ENCODE measurements at regions not wholly inside any gene's neighbourhood (a gene's known extent, or its start where the extent isn't known, plus 50 kb on each side); places are given as distances from the start of the nearest gene placed in this dataset.
"Not testable (repeated sequence)": the region's sequence is repeated elsewhere in the genome, so short reads cannot be mapped to it uniquely, and the experiment has no call there.

GRCh38 chr15:31710806-31711205 is 319.5 kb upstream of the CHRNA7 start:
- TF ChIP-seq, protein P1, sequence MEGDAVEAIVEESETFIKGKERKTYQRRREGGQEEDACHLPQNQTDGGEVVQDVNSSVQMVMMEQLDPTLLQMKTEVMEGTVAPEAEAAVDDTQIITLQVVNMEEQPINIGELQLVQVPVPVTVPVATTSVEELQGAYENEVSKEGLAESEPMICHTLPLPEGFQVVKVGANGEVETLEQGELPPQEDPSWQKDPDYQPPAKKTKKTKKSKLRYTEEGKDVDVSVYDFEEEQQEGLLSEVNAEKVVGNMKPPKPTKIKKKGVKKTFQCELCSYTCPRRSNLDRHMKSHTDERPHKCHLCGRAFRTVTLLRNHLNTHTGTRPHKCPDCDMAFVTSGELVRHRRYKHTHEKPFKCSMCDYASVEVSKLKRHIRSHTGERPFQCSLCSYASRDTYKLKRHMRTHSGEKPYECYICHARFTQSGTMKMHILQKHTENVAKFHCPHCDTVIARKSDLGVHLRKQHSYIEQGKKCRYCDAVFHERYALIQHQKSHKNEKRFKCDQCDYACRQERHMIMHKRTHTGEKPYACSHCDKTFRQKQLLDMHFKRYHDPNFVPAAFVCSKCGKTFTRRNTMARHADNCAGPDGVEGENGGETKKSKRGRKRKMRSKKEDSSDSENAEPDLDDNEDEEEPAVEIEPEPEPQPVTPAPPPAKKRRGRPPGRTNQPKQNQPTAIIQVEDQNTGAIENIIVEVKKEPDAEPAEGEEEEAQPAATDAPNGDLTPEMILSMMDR (IDR thresholded peaks at IDR 0.05): not testable (repeated sequence)
- not testable (repeated sequence) for TF ChIP-seq POLR2A (IDR thresholded peaks at IDR 0.05)

Data from right lobe of liver (tissue), 4 donors.